Thoracic aorta (tissue), 2 donors: ENCODE measurements at regions not wholly inside any gene's neighbourhood (a gene's known extent, or its start where the extent isn't known, plus 50 kb on each side); places are given as distances from the start of the nearest gene placed in this dataset.

ENCODE experiments used
- ATAC-seq: fragments of 150-250 bp; one replicate; pipeline ENCODE4 v1.8.0; 2017; ENCODE audit warnings: low read depth; ENCODE audit not compliant: insufficient number of reproducible peaks, low FRiP score
- DNase-seq: peaks from one replicate; pipeline ENCODE4 v3.0.0-alpha.2; 2020; ENCODE audit warnings: low spot score
- H3K27ac ChIP-seq, 2 donors: fragments of 200-600 bp; sonication (generic); 1 replicate in 1 of 2; 2 replicates in 1 of 2; pipeline ENCODE4 v1.5.1; 2016; ENCODE audit warnings: mild to moderate bottlenecking in 2 of 2, moderate library complexity in 2 of 2
- H3K27me3 ChIP-seq: fragments of 200-600 bp; sonication (generic); replicated peaks from 2 replicates; pipeline ENCODE4 v1.6.0; 2016; ENCODE audit warnings: mild to moderate bottlenecking; ENCODE audit not compliant: insufficient read depth
- H3K36me3 ChIP-seq: fragments of 200-600 bp; sonication (generic); one replicate; pipeline ENCODE4 v1.5.1; 2016
- H3K4me1 ChIP-seq, 2 donors: fragments of 200-600 bp; sonication (generic); 1 replicate in 1 of 2; 2 replicates in 1 of 2; pipeline versions ENCODE4 v1.5.1 to v1.6.0; 2016; ENCODE audit warnings: low read depth in 2 of 2, mild to moderate bottlenecking in 1 of 2; ENCODE audit not compliant: control insufficient read depth in 1 of 2
- H3K4me3 ChIP-seq: fragments of 200-600 bp; sonication (generic); 2 replicates; pipeline ENCODE4 v1.5.1; 2016; ENCODE audit warnings: mild to moderate bottlenecking
- H3K9me3 ChIP-seq: fragments of 200-600 bp; sonication (generic); 2 replicates; pipeline ENCODE4 v1.5.1; 2016
- CTCF ChIP-seq: fragments of 200-600 bp; sonication (generic); IDR thresholded peaks from one replicate; pipeline ENCODE4 v1.5.1; 2019; ENCODE audit warnings: antibody characterized with exemption

GRCh38 chr2:239514754-239515530, 114.1 kb upstream of the HDAC4 start:
- Histone ChIP-seq H3K4me3 (no peak overlapping the region), H3K27ac (no peak overlapping the region), H3K27me3 (no peaks in the 10 kb centered on the region), H3K9me3 (no peaks in the 10 kb centered on the region), H3K36me3 (no peaks in the 10 kb centered on the region), H3K4me1 (no peaks in the 10 kb centered on the region)
- ATAC-seq = no peak
- TF ChIP-seq CTCF = no peak
- no peak for DNase-seq

GRCh38 chr2:239512054-239512453, 111.2 kb upstream of the HDAC4 start:
- DNase-seq = no peak
- no peak for TF ChIP-seq CTCF

GRCh38 chr2:239509373-239510143, 108.7 kb upstream of the HDAC4 start:
- Histone ChIP-seq H3K4me3 (no peak overlapping the region), H3K27me3 (no peaks in the 10 kb centered on the region), H3K27ac (no peak overlapping the region), H3K36me3 (no peaks in the 10 kb centered on the region), H3K9me3 (no peaks in the 10 kb centered on the region), H3K4me1 (no peaks in the 10 kb centered on the region)
- no peak for ATAC-seq
- no peak for TF ChIP-seq CTCF
- DNase-seq = no peak

More at GRCh38 chr2:239512054-239512453, 111.2 kb upstream of the HDAC4 start:
- no peak overlapping the region for H3K27ac ChIP-seq
- no peak overlapping the region for H3K4me3 ChIP-seq
- H3K27me3 ChIP-seq = no peaks in the 10 kb centered on the region
- no peaks in the 10 kb centered on the region for H3K36me3 ChIP-seq
- no peaks in the 10 kb centered on the region for H3K9me3 ChIP-seq
- H3K4me1 ChIP-seq = no peaks in the 10 kb centered on the region
- ATAC-seq = no peak

GRCh38 chr2:239508261-239508660, 107.4 kb upstream of the HDAC4 start:
- H3K9me3 ChIP-seq = no peaks in the 10 kb centered on the region
- H3K4me1 ChIP-seq = no peaks in the 10 kb centered on the region
- no peak for ATAC-seq
- no peak overlapping the region for H3K27ac ChIP-seq
- no peaks in the 10 kb centered on the region for H3K36me3 ChIP-seq
- H3K4me3 ChIP-seq = no peak overlapping the region
- no peak for DNase-seq
- H3K27me3 ChIP-seq = no peaks in the 10 kb centered on the region
- TF ChIP-seq CTCF = no peak

GRCh38 chr2:239507576-239508258, 106.9 kb upstream of the HDAC4 start:
- ATAC-seq (no peak), DNase-seq (no peak)
- no peak overlapping the region for H3K4me3 ChIP-seq
- TF ChIP-seq CTCF = no peak
- no peaks in the 10 kb centered on the region for H3K27me3 ChIP-seq
- H3K27ac ChIP-seq = no peak overlapping the region
- no peaks in the 10 kb centered on the region for H3K9me3 ChIP-seq
- no peaks in the 10 kb centered on the region for H3K4me1 ChIP-seq
- H3K36me3 ChIP-seq = no peaks in the 10 kb centered on the region
